PFSK-1 (cell line): ENCODE measurements at regions not wholly inside any gene's neighbourhood (a gene's known extent, or its start where the extent isn't known, plus 50 kb on each side); places are given as distances from the start of the nearest gene placed in this dataset.

ENCODE experiments used
- FOXP2 ChIP-seq: optimal IDR thresholded peaks from 2 replicates; pipeline ENCODE3; 2011; ENCODE audit warnings: borderline replicate concordance, control low read depth, inconsistent platforms; ENCODE audit not compliant: insufficient read depth; ENCODE audit errors: extremely low read length, extremely low read depth
- POLR2AphosphoS5 ChIP-seq: IDR thresholded peaks from 2 replicates; pipeline ENCODE4 v1.6.1; 2012; ENCODE audit warnings: low read depth, mild to moderate bottlenecking, control low read depth, low read length, moderate library complexity
- SIN3A ChIP-seq: IDR thresholded peaks from 2 replicates; pipeline ENCODE4 v1.6.1; 2012; ENCODE audit warnings: mild to moderate bottlenecking, low read length, moderate library complexity, borderline replicate concordance; ENCODE audit not compliant: insufficient read depth
- TAF1 ChIP-seq: IDR thresholded peaks from 2 replicates; pipeline ENCODE4 v1.6.1; 2012; ENCODE audit warnings: low read length, control low read depth, borderline replicate concordance; ENCODE audit not compliant: insufficient read depth
- TF ChIP-seq, protein P1 (sequence below), 2 experiments: IDR thresholded peaks; 2 replicates each; pipeline versions ENCODE4 v1.6.1 to v1.8.0; 2011 to 2012; ENCODE audit warnings: low read depth in 2 of 2, low read length in 2 of 2, control low read depth in 1 of 2, inconsistent platforms in 1 of 2, mild to moderate bottlenecking in 1 of 2, moderate library complexity in 1 of 2; ENCODE audit not compliant: insufficient read depth in 1 of 2

DNA sequence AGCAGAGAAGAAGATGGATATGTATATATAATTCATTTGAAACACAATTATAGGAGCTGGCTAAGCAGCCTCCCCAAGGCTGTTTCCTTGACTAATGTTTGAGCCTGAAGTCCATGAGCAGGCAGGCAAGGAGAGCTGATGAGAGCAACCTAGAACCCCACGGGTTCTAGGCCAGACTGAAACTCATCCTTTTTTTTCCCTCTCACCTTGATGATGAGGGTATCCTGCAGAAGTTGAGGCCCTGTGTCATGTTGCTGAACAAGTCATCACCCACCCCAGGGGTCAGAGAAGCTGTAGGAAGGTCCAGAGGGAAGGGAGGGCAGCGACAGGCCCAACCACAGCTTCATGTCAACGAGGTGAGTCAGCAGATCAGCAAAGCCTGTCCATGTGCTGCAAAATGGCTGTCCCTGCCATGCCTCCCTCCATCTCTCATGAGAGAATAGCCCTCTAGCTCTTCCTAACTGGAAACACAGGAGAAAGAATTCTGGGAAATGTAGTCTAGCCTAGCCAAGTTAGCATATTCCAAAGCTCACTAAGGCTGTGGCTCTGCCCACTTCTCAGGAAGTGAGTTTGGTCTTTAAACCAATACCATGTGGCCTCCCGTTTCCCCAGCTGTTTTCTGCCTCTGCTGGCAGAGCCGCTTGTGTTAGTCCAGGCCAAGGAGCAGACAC, 91.3 kb upstream of the DTNBP1 start:
- no peak for TF ChIP-seq FOXP2
- 0 out of 2 replicates have a peak, but pooled peaks have one; percentile 69 for TF ChIP-seq SIN3A

DNA sequence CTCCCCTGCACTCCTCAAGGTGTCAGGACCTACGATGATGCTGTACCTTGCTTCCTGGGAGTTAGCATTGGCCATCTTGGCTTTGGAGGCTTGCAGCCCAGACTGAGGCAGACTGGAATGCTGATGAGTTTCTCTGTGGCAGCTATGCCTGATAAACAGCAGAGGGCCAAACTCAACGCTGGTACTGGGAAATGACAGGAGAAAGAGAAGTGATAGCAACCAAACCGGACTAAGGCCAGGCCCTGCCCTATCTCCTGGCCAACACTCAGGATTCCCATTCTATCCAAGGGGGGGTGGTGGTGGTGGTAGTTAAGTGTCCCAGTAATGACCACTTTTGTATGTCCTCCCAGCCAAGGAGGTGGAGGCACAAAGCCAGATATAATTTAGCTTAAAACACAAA, 90.0 kb upstream of the DTNBP1 start:
- TF ChIP-seq SIN3A (no peak), POLR2AphosphoS5 (no peak), FOXP2 (no peak), TAF1 (no peak)
- TF ChIP-seq, protein P1, sequence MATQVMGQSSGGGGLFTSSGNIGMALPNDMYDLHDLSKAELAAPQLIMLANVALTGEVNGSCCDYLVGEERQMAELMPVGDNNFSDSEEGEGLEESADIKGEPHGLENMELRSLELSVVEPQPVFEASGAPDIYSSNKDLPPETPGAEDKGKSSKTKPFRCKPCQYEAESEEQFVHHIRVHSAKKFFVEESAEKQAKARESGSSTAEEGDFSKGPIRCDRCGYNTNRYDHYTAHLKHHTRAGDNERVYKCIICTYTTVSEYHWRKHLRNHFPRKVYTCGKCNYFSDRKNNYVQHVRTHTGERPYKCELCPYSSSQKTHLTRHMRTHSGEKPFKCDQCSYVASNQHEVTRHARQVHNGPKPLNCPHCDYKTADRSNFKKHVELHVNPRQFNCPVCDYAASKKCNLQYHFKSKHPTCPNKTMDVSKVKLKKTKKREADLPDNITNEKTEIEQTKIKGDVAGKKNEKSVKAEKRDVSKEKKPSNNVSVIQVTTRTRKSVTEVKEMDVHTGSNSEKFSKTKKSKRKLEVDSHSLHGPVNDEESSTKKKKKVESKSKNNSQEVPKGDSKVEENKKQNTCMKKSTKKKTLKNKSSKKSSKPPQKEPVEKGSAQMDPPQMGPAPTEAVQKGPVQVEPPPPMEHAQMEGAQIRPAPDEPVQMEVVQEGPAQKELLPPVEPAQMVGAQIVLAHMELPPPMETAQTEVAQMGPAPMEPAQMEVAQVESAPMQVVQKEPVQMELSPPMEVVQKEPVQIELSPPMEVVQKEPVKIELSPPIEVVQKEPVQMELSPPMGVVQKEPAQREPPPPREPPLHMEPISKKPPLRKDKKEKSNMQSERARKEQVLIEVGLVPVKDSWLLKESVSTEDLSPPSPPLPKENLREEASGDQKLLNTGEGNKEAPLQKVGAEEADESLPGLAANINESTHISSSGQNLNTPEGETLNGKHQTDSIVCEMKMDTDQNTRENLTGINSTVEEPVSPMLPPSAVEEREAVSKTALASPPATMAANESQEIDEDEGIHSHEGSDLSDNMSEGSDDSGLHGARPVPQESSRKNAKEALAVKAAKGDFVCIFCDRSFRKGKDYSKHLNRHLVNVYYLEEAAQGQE (IDR thresholded peaks at IDR 0.05; ENCODE audit: insufficient read depth in 1 of 2, low read depth in 2 of 2, low read length in 2 of 2) = no peak

GRCh38 chr6:15751721-15752350, 89.0 kb upstream of the DTNBP1 start:
- TF ChIP-seq TAF1 (no peak), POLR2AphosphoS5 (no peak), FOXP2 (no peak), SIN3A (no peak)
- TF ChIP-seq, protein P1 (IDR thresholded peaks at IDR 0.05; ENCODE audit: insufficient read depth in 1 of 2, low read depth in 2 of 2, low read length in 2 of 2) = no peak

DNA sequence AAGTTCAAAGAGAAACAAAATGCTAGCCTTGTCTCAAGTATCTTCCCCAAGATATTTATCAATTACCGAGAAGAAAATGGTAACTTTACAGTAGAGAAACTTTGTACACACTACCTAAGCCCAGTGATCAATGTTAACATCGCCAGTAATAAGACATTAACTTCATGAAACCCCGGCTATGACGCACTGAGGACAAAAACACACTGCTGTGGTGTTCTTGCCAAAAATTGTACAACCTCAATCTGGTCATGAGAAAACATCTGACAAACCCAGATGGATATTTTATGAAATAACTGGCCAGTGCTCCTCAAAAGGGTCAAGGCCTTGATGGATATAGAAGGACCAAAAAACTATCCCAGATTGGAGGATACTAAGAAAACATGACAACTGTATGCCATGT, 85.5 kb upstream of the DTNBP1 start:
- no peak for TF ChIP-seq TAF1
- TF ChIP-seq, protein P1 (IDR thresholded peaks at IDR 0.05; ENCODE audit: insufficient read depth in 1 of 2, low read depth in 2 of 2, low read length in 2 of 2) = no peak
- TF ChIP-seq FOXP2 = no peak
- no peak for TF ChIP-seq SIN3A
- no peak for TF ChIP-seq POLR2AphosphoS5

DNA sequence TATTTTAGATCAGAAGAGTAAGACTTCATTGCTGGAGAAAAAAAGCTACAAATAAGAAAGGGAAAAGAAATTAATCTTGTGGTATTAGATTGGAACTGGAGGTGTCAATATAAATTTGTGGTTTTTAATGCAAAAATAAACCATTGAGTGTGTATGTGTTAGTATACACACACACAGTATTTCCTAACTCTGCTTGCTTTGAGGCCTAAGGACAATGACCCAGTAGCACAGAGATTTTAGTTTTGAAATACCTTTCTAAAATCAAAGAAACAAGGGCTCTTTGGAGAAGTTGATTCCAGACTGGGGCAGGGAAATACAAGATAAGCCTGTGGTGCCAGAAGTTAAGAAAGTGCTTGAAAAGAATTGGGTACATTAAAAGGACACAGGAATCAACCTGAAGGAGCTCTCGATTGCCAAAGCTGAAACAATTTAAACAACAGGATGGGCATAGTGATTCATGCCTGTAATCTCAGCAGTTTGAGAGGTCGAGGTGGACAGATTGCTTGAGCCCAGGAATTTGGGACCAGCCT, 84.6 kb upstream of the DTNBP1 start:
- TF ChIP-seq, protein P1 (IDR thresholded peaks at IDR 0.05; ENCODE audit: insufficient read depth in 1 of 2, low read depth in 2 of 2, low read length in 2 of 2) = no peak
- TF ChIP-seq FOXP2 (no peak), SIN3A (no peak), POLR2AphosphoS5 (no peak), TAF1 (no peak)
